ENCODE measurements at regions not wholly inside any gene's neighbourhood (a gene's known extent, or its start where the extent isn't known, plus 50 kb on each side); places are given as distances from the start of the nearest gene placed in this dataset.

GRCh38 chr20:34175879-34176278, 63.8 kb upstream of the EIF2S2 start:
- Mint-ChIP-seq H3K4me3 (no peak overlapping the region), H3K27me3 (ENCODE audit: low read depth in 3 of 3) (peaks cover 0 to 2% (median 0%) of the 10 kb centered on the region in 3 donors), H3K36me3 (no peaks in the 10 kb centered on the region), H3K27ac (no peak overlapping the region), H3K9me3 (no peaks in the 10 kb centered on the region), H3K4me1 (no peaks in the 10 kb centered on the region)
- Histone ChIP-seq H3K4me1 (ENCODE audit: control insufficient read depth in 1 of 2, insufficient read depth in 2 of 2, low read length in 2 of 2) (no peaks in the 10 kb centered on the region), H3K79me2 (ENCODE audit: insufficient read depth, low read length) (no peaks in the 10 kb centered on the region), H3K4me3 (replicated peaks in 1 of 3; ENCODE audit: low read depth in 2 of 3, low read length in 3 of 3) (no peak overlapping the region), H3K9me3 (replicated peaks in 1 of 2; ENCODE audit: control insufficient read depth in 1 of 2, insufficient read depth in 1 of 2, low read length in 2 of 2) (no peaks in the 10 kb centered on the region), H3K9ac (ENCODE audit: insufficient read depth, low read length, poor library complexity, severe bottlenecking) (no peak overlapping the region), H3K4me2 (replicated peaks; ENCODE audit: extremely low read depth, low read length, poor library complexity, severe bottlenecking) (no peak overlapping the region), H3K27me3 (ENCODE audit: control insufficient read depth in 2 of 2, insufficient read depth in 2 of 2, low read length in 2 of 2) (no peaks in the 10 kb centered on the region), H3K36me3 (replicated peaks in 1 of 2; ENCODE audit: control insufficient read depth in 1 of 2, insufficient read depth in 2 of 2, low read length in 2 of 2) (no peaks in the 10 kb centered on the region), H4K20me1 (ENCODE audit: insufficient read depth, low read length) (no peaks in the 10 kb centered on the region), H2AFZ (ENCODE audit: insufficient read depth, low read depth, low read length, poor library complexity, severe bottlenecking) (no peak overlapping the region), H3K27ac (ENCODE audit: low read depth in 1 of 2, low read length in 2 of 2) (no peak overlapping the region)
- WGBS (ENCODE audit: insufficient coverage) = 93% methylated on average over 2 of the region's 6 CpGs
- no peak for TF ChIP-seq CTCF (IDR thresholded peaks at IDR 0.05)
- intact Hi-C loops (cut with micrococcal nuclease) = no loop called here
- no peak for DNase-seq

- no peak overlapping the region for H3K4me2 ChIP-seq (replicated peaks; ENCODE audit: extremely low read depth, low read length, poor library complexity, severe bottlenecking)
- DNase-seq = no peak
- H3K9me3 Mint-ChIP-seq = no peaks in the 10 kb centered on the region
Observed at GRCh38 chr20:34177052-34177451, 64.2 kb upstream of the ASIP start.

More at GRCh38 chr20:34177052-34177451, 64.2 kb upstream of the ASIP start:
- no peaks in the 10 kb centered on the region for H3K4me1 ChIP-seq (ENCODE audit: control insufficient read depth in 1 of 2, insufficient read depth in 2 of 2, low read length in 2 of 2)
- H2AFZ ChIP-seq (ENCODE audit: insufficient read depth, low read depth, low read length, poor library complexity, severe bottlenecking) = no peak overlapping the region
- Mint-ChIP-seq H3K27me3 (ENCODE audit: low read depth in 3 of 3) (peaks cover 2 to 3% (median 2%) of the 10 kb centered on the region in 3 donors), H3K4me3 (no peak overlapping the region), H3K4me1 (no peaks in the 10 kb centered on the region), H3K36me3 (no peaks in the 10 kb centered on the region), H3K27ac (no peak overlapping the region)
- H3K9ac ChIP-seq (ENCODE audit: insufficient read depth, low read length, poor library complexity, severe bottlenecking) = no peak overlapping the region
- no peak for TF ChIP-seq CTCF (IDR thresholded peaks at IDR 0.05)
- H3K4me3 ChIP-seq (replicated peaks in 1 of 3; ENCODE audit: low read depth in 2 of 3, low read length in 3 of 3) = no peak overlapping the region
- no CpG with 5 or more reads among the region's 3 CpGs for WGBS (ENCODE audit: insufficient coverage)
- no peaks in the 10 kb centered on the region for H4K20me1 ChIP-seq (ENCODE audit: insufficient read depth, low read length)
- no peaks in the 10 kb centered on the region for H3K36me3 ChIP-seq (replicated peaks in 1 of 2; ENCODE audit: control insufficient read depth in 1 of 2, insufficient read depth in 2 of 2, low read length in 2 of 2)
- H3K9me3 ChIP-seq (replicated peaks in 1 of 2; ENCODE audit: control insufficient read depth in 1 of 2, insufficient read depth in 1 of 2, low read length in 2 of 2) = no peaks in the 10 kb centered on the region
- no peak overlapping the region for H3K27ac ChIP-seq (ENCODE audit: low read depth in 1 of 2, low read length in 2 of 2)
- H3K27me3 ChIP-seq (ENCODE audit: control insufficient read depth in 2 of 2, insufficient read depth in 2 of 2, low read length in 2 of 2) = no peaks in the 10 kb centered on the region
- intact Hi-C loops (cut with micrococcal nuclease) = no loop called here
- no peaks in the 10 kb centered on the region for H3K79me2 ChIP-seq (ENCODE audit: insufficient read depth, low read length)

Measured in CD14-positive monocyte (primary cell).